GM12872 (cell line): ENCODE measurements at regions not wholly inside any gene's neighbourhood (a gene's known extent, or its start where the extent isn't known, plus 50 kb on each side); places are given as distances from the start of the nearest gene placed in this dataset.

Experiments
- TF ChIP-seq, protein P1 (sequence below): IDR thresholded peaks from 3 replicates; pipeline ENCODE4 v1.5.1; 2011; ENCODE audit warnings: low read depth, mild to moderate bottlenecking, low read length, moderate library complexity; ENCODE audit not compliant: insufficient read depth

GRCh38 chr10:3471472-3471871 is 298.9 kb upstream of the PITRM1 start:
- TF ChIP-seq, protein P1, sequence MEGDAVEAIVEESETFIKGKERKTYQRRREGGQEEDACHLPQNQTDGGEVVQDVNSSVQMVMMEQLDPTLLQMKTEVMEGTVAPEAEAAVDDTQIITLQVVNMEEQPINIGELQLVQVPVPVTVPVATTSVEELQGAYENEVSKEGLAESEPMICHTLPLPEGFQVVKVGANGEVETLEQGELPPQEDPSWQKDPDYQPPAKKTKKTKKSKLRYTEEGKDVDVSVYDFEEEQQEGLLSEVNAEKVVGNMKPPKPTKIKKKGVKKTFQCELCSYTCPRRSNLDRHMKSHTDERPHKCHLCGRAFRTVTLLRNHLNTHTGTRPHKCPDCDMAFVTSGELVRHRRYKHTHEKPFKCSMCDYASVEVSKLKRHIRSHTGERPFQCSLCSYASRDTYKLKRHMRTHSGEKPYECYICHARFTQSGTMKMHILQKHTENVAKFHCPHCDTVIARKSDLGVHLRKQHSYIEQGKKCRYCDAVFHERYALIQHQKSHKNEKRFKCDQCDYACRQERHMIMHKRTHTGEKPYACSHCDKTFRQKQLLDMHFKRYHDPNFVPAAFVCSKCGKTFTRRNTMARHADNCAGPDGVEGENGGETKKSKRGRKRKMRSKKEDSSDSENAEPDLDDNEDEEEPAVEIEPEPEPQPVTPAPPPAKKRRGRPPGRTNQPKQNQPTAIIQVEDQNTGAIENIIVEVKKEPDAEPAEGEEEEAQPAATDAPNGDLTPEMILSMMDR = no peak

DNA sequence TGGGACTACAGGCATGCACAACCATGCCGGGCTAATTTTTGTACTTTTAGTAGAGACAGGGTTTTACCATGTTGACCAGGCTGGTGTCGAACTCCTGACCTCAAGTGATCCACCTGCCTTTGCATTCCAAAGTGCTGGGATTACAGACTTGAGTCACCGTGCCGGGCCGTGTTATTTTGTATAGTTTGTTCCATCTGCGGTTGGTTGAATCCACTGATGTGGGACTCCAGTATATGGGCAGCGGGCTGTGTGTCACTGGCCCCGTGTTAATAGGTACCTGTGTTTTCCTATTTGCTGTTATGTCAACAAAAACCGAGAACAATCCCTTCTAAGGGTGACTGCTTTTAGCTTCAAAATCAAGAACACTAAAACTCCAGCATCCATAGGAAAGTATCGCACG is 297.6 kb upstream of the PITRM1 start:
- TF ChIP-seq, protein P1 = no peak

GRCh38 chr10:3469639-3470020 is 297.0 kb upstream of the PITRM1 start:
- TF ChIP-seq, protein P1 = no peak

DNA sequence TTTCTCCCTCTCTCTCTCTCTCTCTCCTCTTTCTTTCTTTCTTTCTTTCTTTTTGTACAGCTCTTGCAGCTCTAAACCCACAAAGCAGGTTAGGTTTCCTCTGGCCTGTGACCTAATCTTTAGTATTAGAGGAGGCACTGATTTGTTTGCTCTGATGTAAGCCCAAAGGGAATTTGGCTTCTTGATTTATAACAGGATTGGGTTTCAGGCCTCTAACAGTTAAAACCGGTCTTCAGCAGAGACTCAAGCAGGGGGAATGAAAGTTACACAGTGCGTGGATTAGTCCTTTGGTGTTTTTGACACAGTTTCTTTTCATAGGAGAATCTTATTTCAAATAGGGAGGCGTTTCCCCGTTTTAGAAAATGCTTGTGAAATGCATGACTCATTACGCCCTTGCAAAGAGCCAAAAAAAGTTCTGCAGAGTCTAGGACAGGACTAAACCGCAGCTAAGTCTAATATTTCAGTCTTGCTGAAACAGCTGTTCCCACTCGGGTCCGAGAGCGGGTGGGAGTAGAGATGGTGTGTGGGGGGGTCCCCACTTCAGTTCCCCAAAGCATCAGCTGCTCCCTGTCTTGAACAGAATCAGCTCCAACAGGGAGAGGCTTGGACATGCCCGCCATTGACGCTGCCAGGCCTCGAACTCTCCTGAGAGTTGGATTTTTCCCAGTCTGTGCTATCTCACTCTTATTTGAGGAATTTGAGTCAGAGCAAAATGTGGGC is 296.5 kb upstream of the PITRM1 start:
- TF ChIP-seq, protein P1 = no peak

DNA sequence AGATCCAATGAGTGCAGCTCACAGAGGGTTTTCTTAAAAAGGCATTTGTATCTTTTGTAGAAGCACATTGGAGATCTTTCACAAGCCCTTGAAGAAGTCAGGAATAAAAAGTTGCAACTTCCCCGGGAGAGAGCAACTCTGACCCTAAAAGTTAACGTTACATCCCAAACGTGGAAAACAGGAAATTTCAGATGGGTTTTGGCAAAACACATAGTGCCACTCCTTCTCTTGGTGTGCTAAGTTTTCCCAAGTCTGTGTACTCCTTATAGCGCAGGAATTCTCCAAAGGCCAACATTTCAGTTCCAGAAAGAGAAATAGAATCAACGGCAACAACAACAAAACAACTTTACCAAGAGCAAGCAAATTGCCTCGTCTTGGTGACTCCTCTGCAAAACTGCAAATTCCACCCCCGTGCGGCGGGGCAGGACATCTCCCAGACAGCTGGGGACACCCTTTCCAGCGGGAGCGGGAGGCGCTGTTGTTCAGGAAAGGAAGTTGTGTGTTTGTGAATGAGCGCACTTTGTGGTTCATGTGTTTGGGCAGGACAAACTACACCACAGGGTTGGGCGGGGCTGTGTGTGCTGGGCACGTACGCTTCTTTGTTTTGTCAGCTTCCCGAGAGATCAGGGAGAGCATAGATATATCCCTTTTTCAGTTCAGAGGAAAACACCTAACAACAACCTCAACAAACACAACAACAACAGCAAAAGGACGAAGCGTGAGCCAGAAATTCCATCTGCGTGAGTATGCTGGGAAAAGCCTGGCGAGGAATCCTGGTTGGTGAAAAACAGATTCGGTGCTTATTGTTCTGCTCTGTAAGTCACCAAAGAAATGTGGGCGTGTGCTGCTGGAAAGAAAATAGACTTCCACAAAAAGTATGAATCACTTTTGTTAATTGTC is 294.7 kb upstream of the PITRM1 start:
- TF ChIP-seq, protein P1 = no peak

- TF ChIP-seq, protein P1 = no peak
These were observed 292.9 kb upstream of the PITRM1 start for GRCh38 chr10:3465406-3465891.

DNA sequence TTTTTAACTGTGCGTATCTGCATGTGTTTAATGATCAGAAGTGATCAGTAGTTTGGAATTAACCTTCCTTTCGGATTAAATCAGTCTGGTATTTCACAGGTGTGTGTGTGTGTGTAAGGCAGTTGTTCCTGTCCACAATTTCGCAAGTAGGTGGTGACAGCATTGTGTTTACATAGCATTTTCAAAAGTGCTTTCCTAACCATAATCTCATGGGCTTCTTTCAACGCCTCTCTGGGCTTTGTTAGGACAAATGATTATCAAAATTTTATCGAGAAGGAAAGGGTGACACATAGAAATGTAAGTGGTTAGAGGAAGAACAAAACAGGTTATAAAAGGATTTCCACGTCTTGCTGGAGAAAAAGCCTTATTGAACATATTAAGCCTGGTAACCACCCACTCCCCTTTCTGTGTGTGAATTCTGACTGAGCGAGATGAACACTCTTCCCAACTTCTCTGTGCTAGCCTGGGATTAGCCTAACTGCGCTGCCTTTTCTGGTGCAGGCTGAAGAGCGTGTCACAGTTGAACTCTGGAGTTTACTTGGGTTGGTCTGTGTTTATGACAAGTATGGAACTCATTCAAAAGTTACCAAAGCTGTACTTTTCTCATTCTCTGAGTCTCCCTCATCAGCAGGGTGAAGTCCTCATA is 292.3 kb upstream of the PITRM1 start:
- TF ChIP-seq, protein P1 = no peak
